ENCODE measurements at regions not wholly inside any gene's neighbourhood (a gene's known extent, or its start where the extent isn't known, plus 50 kb on each side); places are given as distances from the start of the nearest gene placed in this dataset.

DNA sequence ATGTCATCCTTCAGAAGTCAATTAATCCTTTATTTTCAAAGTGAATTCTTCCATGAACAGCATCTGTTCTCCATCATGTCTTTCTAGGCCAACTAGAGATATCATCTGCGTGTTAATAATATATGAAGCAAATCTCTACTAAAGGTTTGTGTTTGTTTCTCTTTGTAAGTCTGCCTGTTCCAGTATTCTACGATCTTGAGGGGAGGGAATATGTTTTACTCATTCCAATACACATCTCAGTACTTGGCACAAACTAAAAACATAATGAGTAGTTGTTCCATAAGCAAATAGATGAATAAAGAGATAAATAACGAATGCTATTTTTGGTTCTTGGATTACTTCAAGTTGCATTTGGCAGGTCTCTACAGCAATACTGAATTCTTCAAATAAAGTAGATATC is 470.7 kb upstream of the GRIN3A start:
- TF ChIP-seq, protein P1, sequence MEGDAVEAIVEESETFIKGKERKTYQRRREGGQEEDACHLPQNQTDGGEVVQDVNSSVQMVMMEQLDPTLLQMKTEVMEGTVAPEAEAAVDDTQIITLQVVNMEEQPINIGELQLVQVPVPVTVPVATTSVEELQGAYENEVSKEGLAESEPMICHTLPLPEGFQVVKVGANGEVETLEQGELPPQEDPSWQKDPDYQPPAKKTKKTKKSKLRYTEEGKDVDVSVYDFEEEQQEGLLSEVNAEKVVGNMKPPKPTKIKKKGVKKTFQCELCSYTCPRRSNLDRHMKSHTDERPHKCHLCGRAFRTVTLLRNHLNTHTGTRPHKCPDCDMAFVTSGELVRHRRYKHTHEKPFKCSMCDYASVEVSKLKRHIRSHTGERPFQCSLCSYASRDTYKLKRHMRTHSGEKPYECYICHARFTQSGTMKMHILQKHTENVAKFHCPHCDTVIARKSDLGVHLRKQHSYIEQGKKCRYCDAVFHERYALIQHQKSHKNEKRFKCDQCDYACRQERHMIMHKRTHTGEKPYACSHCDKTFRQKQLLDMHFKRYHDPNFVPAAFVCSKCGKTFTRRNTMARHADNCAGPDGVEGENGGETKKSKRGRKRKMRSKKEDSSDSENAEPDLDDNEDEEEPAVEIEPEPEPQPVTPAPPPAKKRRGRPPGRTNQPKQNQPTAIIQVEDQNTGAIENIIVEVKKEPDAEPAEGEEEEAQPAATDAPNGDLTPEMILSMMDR (IDR thresholded peaks at IDR 0.05): no peak
- no peak for TF ChIP-seq EZH2 (IDR thresholded peaks at IDR 0.05; ENCODE audit: borderline replicate concordance, insufficient read depth, low read depth, low read length, poor library complexity, severe bottlenecking)

Measured in B cell (primary cell).